Gastrocnemius medialis (tissue), 4 donors: ENCODE measurements at regions not wholly inside any gene's neighbourhood (a gene's known extent, or its start where the extent isn't known, plus 50 kb on each side); places are given as distances from the start of the nearest gene placed in this dataset.

ENCODE experiments used
- ATAC-seq, 2 donors: fragments of 150-250 bp; one replicate each; pipeline ENCODE4 v1.9.1; 2016
- DNase-seq, 2 donors: peaks; one replicate each; pipeline ENCODE4 v3.0.0-alpha.2; 2019
- H3K27ac ChIP-seq, 4 donors: fragments of 200-600 bp; sonication (generic); 1 replicate in 1 of 4; 2 replicates in 3 of 4; pipeline ENCODE4 v1.5.1; 2016 to 2018; ENCODE audit warnings: mild to moderate bottlenecking in 2 of 4, moderate library complexity in 1 of 4
- H3K27me3 ChIP-seq, 3 donors: fragments of 200-600 bp; sonication (generic) in 2 of 3; 1 replicate in 1 of 3; 2 replicates in 2 of 3; pipeline versions ENCODE4 v1.5.1 to v1.6.0; 2016 to 2019; ENCODE audit warnings: mild to moderate bottlenecking in 1 of 3, moderate library complexity in 1 of 3
- H3K36me3 ChIP-seq, 2 donors: fragments of 200-600 bp; sonication (generic) in 1 of 2; one replicate each; pipeline ENCODE4 v1.5.1; 2017 to 2018
- H3K4me1 ChIP-seq, 2 donors: fragments of 200-600 bp; sonication (generic) in 1 of 2; one replicate each; pipeline ENCODE4 v1.5.1; 2016 to 2017; ENCODE audit warnings: mild to moderate bottlenecking in 2 of 2
- H3K4me3 ChIP-seq, 4 donors: fragments of 200-600 bp; sonication (generic) in 3 of 4; 1 replicate in 1 of 4; 2 replicates in 3 of 4; pipeline ENCODE4 v1.5.1; 2016 to 2019; ENCODE audit warnings: mild to moderate bottlenecking in 2 of 4
- H3K9me3 ChIP-seq, 3 donors: fragments of 200-600 bp; sonication (generic) in 2 of 3; 1 replicate in 1 of 3; 2 replicates in 2 of 3; pipeline ENCODE4 v1.5.1; 2016 to 2019
- CTCF ChIP-seq, 5 experiments: fragments of 450-650 bp in 3 of 5; fragments of 200-600 bp in 2 of 5; sonication (generic) in 2 of 5; IDR thresholded peaks in 4 of 5; conservative IDR thresholded peaks in 1 of 5; 1 replicate in 4 of 5; 2 replicates in 1 of 5; pipeline ENCODE4 v1.5.1; 2016 to 2019; ENCODE audit warnings: antibody characterized with exemption in 5 of 5, mild to moderate bottlenecking in 3 of 5, moderate library complexity in 3 of 5
- POLR2A ChIP-seq, 2 donors: fragments of 450-650 bp; IDR thresholded peaks; one replicate each; pipeline ENCODE4 v1.6.1; 2017; ENCODE audit warnings: antibody characterized with exemption in 2 of 2, mild to moderate bottlenecking in 2 of 2, moderate library complexity in 2 of 2
- in situ Hi-C, 4 donors: fragments of 200-750 bp; cut with MboI; loops; one replicate each; pipeline versions ENCODE4 v1.15.0 to v1.8.0; 2017; ENCODE audit warnings: low sequenced_read_pairs in 4 of 4
- intact Hi-C: fragments of 100-400 bp; cut with DNase I; formaldehyde crosslinking; loops from one replicate; pipeline ENCODE4 v1.15.1; 2023; ENCODE audit warnings: low total_unique reads

- no peaks in the 10 kb centered on the region for H3K9me3 ChIP-seq
- H3K4me1 ChIP-seq: no peaks in the 10 kb centered on the region
- DNase-seq (no peak), ATAC-seq (no peak)
- intact Hi-C loops (no loop called here), in situ Hi-C loops (no loop called here)
- no peak overlapping the region for H3K27ac ChIP-seq
- no peaks in the 10 kb centered on the region for H3K36me3 ChIP-seq
- TF ChIP-seq CTCF (IDR thresholded peaks at IDR 0.05 in 4 of 5, conservative IDR thresholded peaks at IDR 0.05 in 1 of 5): no peak
- TF ChIP-seq POLR2A (IDR thresholded peaks at IDR 0.05): no peak
- no peak overlapping the region for H3K4me3 ChIP-seq
- no peaks in the 10 kb centered on the region for H3K27me3 ChIP-seq
These were observed 74.5 kb upstream of the PAQR3 start for GRCh38 chr4:79013756-79014155.

- Histone ChIP-seq H3K36me3 (no peaks in the 10 kb centered on the region), H3K27ac (no peak overlapping the region), H3K4me1 (peaks cover 0 to 5% of the 10 kb centered on the region in 2 donors), H3K9me3 (no peaks in the 10 kb centered on the region), H3K27me3 (peaks cover 0 to 2% (median 0%) of the 10 kb centered on the region in 3 donors), H3K4me3 (no peak overlapping the region)
- ATAC-seq (no peak), DNase-seq (no peak)
- intact Hi-C loops: no loop called here
- TF ChIP-seq CTCF (IDR thresholded peaks at IDR 0.05 in 4 of 5, conservative IDR thresholded peaks at IDR 0.05 in 1 of 5) (no peak), POLR2A (IDR thresholded peaks at IDR 0.05) (no peak)
- in situ Hi-C loops: no loop called here
These were observed 51.9 kb upstream of the PAQR3 start for GRCh38 chr4:78990938-78991810.

- Histone ChIP-seq H3K27ac (no peak overlapping the region), H3K9me3 (no peaks in the 10 kb centered on the region), H3K4me1 (peaks cover 0 to 10% of the 10 kb centered on the region in 2 donors), H3K36me3 (no peaks in the 10 kb centered on the region), H3K4me3 (no peak overlapping the region), H3K27me3 (peaks cover 0 to 2% (median 0%) of the 10 kb centered on the region in 3 donors)
- in situ Hi-C loops: no loop called here
- intact Hi-C loops: no loop called here
- TF ChIP-seq CTCF (IDR thresholded peaks at IDR 0.05 in 4 of 5, conservative IDR thresholded peaks at IDR 0.05 in 1 of 5) (no peak), POLR2A (IDR thresholded peaks at IDR 0.05) (no peak)
- DNase-seq (no peak), ATAC-seq (no peak)
These were observed 50.5 kb upstream of the PAQR3 start for GRCh38 chr4:78989697-78990270.
